HAP-1 (cell line): ENCODE measurements at regions not wholly inside any gene's neighbourhood (a gene's known extent, or its start where the extent isn't known, plus 50 kb on each side); places are given as distances from the start of the nearest gene placed in this dataset.

Experiments
- DNase-seq, 2 experiments: peaks; one replicate each; pipeline ENCODE4 v3.0.0-alpha.2; 2016 to 2020; ENCODE audit warnings: low spot score in 2 of 2
- H3K27me3 ChIP-seq: fragments of 250-450 bp; sonication (Bioruptor Pico); 2 replicates; pipeline ENCODE4 v1.5.1; 2020; ENCODE audit warnings: low read depth, mild to moderate bottlenecking, moderate library complexity
- H3K36me3 ChIP-seq: fragments of 250-450 bp; sonication (Bioruptor Pico); replicated peaks from 2 replicates; pipeline ENCODE4 v1.5.1; 2020; ENCODE audit warnings: mild to moderate bottlenecking
- H3K4me1 ChIP-seq: fragments of 250-450 bp; sonication (Bioruptor Pico); 2 replicates; pipeline ENCODE4 v1.5.1; 2020; ENCODE audit warnings: mild to moderate bottlenecking
- H3K4me3 ChIP-seq: fragments of 250-450 bp; sonication (Bioruptor Pico); 2 replicates; pipeline ENCODE4 v1.5.1; 2020; ENCODE audit warnings: mild to moderate bottlenecking, moderate library complexity
- H3K9me3 ChIP-seq: fragments of 250-450 bp; sonication (Bioruptor Pico); 2 replicates; pipeline ENCODE4 v1.5.1; 2020; ENCODE audit warnings: mild to moderate bottlenecking, moderate library complexity
- in situ Hi-C: fragments of 300-500 bp; cut with MboI; formaldehyde crosslinking; loops from 3 replicates; pipeline ENCODE4 v1.14.3; 2020; ENCODE audit warnings: low sequenced_read_pairs, inconsistent platforms, mixed read lengths

DNA sequence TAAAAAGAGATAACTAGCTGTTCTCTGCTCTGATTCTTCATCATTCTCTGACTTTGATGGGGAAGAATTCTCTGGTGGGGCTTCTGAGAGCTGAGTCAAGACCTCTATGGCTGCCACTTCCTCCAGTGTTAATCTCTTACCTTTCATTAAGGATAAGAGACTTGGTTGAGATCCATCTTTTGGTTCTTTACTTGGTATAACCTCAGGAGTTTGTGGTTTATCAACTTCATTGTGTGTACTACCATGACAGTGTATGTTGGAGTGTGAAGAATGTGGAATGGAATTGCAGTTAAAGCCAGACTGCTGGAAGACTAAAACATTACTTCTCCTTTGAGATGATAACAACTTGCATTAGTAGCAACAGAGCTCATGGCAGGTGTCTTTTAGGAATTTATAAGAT, 222.0 kb downstream of the SLITRK5 start:
- no peaks in the 10 kb centered on the region for H3K36me3 ChIP-seq
- in situ Hi-C loops = no loop called here
- DNase-seq = no peak
- no peak overlapping the region for H3K4me3 ChIP-seq
- H3K9me3 ChIP-seq = no peaks in the 10 kb centered on the region
- H3K4me1 ChIP-seq = no peaks in the 10 kb centered on the region
- no peaks in the 10 kb centered on the region for H3K27me3 ChIP-seq

DNA sequence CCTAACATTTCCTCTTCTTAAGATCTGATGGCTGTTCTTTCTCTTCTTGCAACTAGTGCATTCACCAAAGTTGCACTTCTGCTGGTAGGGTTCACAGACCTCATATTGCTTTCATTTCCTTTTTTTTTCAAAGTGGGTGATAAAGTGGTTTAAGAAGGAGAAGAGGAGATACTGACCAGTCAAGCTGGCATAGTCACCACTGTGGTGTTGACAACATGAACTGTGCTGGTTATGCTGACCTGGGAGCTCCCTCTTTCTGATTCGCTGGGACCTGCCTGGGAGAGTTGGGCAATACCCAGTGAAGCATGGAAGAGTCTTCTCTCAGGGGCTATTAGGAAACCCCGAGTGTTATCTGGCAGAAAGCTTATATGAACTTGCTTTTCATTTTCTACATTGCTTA, 222.9 kb downstream of the SLITRK5 start:
- Histone ChIP-seq H3K36me3 (no peaks in the 10 kb centered on the region), H3K4me3 (no peak overlapping the region), H3K4me1 (no peaks in the 10 kb centered on the region), H3K27me3 (no peaks in the 10 kb centered on the region), H3K9me3 (no peaks in the 10 kb centered on the region)
- no peak for DNase-seq
- in situ Hi-C loops = no loop called here

DNA sequence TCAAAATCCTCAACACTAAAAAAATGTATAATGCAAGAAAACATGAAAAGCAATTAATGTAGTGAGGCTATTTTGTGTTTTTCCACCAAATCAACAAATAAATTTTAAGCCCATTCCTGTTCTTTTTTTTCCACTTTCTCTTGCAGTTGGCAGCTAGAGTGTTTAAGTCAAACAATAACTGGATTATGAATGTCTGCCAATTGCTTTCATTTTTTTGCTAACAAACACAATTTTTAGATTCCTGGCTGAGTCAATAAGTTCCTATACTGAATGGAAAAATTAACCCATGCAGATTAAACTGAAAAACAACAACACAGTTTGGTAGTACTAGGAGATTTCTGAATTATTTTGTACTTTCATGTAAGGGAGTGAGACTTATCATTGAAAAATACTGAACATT, 232.4 kb downstream of the SLITRK5 start:
- in situ Hi-C loops = no loop called here
- H3K4me1 ChIP-seq = no peaks in the 10 kb centered on the region
- DNase-seq = no peak

DNA sequence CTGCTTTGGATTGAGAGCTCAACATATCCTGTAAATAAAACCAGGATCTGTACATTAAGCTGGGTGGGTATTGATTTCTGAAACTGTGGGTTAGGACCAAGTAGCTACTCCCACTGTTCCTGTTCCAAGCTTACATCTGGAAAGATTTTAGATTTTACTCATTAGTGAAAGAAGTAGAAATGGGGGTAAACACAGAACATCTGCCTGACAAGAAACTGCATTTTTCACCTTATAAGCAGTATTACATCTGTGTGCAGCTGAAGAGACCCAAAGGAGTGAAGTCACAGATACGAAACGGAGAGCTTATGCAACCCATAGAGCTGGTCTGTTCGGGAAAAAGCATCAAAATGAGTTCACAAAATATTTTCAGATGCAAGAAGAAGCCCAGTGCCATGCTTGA, 235.2 kb downstream of the SLITRK5 start:
- no peaks in the 10 kb centered on the region for H3K4me1 ChIP-seq
- H3K27me3 ChIP-seq = no peaks in the 10 kb centered on the region
- H3K36me3 ChIP-seq = no peaks in the 10 kb centered on the region
- no peaks in the 10 kb centered on the region for H3K9me3 ChIP-seq
- DNase-seq = no peak
- in situ Hi-C loops = no loop called here
- no peak overlapping the region for H3K4me3 ChIP-seq

More for the DNA sequence above, 232.4 kb downstream of the SLITRK5 start:
- Histone ChIP-seq H3K27me3 (no peaks in the 10 kb centered on the region), H3K9me3 (no peaks in the 10 kb centered on the region), H3K36me3 (no peaks in the 10 kb centered on the region), H3K4me3 (no peak overlapping the region)

DNA sequence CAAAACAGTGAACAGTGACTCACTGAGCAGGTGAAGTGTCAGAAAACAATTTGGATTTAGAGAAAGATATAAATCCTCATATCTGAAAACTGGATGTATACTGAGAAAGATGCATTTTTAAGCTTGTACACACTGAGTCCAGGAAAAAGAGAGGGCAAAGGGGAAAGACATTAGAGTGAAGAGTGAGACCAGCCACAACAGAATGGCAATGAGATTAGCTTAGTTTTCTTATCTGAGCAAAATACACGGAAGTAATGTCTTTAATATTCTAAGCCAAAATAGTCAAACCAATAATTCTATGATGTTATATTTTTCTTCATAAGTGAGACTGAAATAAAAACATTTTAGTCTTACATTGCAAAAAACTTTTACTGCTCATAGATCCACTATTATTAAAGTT, 236.0 kb downstream of the SLITRK5 start:
- Histone ChIP-seq H3K4me1 (no peaks in the 10 kb centered on the region), H3K36me3 (no peaks in the 10 kb centered on the region), H3K4me3 (no peak overlapping the region), H3K27me3 (no peaks in the 10 kb centered on the region), H3K9me3 (no peaks in the 10 kb centered on the region)
- in situ Hi-C loops = no loop called here
- DNase-seq = no peak

DNA sequence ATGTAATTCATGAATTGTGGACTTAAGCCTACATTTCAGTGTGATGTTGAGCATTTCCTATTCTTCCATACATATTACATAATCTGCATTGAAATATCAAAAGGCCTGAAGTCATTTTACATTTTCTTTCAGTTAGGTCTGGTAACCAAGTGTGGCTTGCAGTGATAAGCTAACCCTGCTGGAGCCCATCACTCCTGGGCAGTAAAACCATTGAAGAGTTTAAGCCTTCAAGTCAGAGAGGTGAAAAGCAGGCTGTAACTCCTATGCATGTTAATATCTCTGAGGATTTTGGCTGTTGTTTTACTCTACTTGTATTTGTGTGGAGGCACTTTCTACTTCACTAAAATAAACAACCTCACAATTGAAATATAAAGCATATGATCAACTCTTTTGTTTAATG, 248.8 kb downstream of the SLITRK5 start:
- in situ Hi-C loops = no loop called here
- DNase-seq = no peak

DNA sequence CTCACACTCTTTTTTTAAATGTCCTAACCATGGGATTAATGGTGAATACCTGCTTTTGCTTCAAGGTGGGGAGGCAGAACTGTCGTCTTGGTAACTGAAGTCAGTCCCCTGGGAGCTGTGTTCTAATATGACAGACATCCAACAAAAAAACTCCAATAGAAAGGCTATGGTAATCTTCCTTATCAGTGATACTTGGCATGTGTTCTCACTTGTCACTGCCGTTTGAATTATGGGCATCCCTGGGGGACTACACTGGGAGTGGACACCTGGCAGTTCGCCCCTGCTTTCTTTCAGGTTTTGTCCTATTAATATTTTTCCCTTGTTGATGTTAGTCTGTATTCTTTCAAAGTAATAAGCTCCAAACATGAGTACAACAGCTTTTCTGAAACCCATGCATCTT, 252.6 kb downstream of the SLITRK5 start:
- no peaks in the 10 kb centered on the region for H3K36me3 ChIP-seq
- H3K27me3 ChIP-seq = no peaks in the 10 kb centered on the region
- in situ Hi-C loops = no loop called here
- no peaks in the 10 kb centered on the region for H3K4me1 ChIP-seq
- no peak for DNase-seq
- no peaks in the 10 kb centered on the region for H3K9me3 ChIP-seq
- no peak overlapping the region for H3K4me3 ChIP-seq

More for the DNA sequence above, 248.8 kb downstream of the SLITRK5 start:
- Histone ChIP-seq H3K4me3 (no peak overlapping the region), H3K4me1 (no peaks in the 10 kb centered on the region), H3K9me3 (no peaks in the 10 kb centered on the region), H3K27me3 (no peaks in the 10 kb centered on the region), H3K36me3 (no peaks in the 10 kb centered on the region)

DNA sequence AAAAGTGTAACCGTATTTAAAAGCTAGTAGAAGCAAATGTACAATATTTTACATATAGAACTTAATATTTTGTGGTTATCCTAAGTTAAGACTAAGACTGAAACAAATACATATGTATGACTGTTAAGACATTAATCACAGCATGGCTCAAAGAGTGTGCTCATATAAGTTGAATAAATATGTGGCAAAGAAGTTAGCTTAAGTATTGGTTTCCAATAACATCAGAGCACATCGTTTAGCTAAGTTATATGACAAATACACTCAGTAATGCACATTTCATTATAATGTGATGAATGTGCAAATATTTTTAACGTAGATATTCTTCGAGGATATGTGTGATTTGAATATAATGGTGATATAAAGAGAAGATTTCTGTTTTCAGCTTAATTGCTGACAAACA, 253.8 kb downstream of the SLITRK5 start:
- no peaks in the 10 kb centered on the region for H3K36me3 ChIP-seq
- DNase-seq = no peak
- no peaks in the 10 kb centered on the region for H3K4me1 ChIP-seq
- H3K9me3 ChIP-seq = no peaks in the 10 kb centered on the region
- in situ Hi-C loops = no loop called here
- no peaks in the 10 kb centered on the region for H3K27me3 ChIP-seq
- no peak overlapping the region for H3K4me3 ChIP-seq

DNA sequence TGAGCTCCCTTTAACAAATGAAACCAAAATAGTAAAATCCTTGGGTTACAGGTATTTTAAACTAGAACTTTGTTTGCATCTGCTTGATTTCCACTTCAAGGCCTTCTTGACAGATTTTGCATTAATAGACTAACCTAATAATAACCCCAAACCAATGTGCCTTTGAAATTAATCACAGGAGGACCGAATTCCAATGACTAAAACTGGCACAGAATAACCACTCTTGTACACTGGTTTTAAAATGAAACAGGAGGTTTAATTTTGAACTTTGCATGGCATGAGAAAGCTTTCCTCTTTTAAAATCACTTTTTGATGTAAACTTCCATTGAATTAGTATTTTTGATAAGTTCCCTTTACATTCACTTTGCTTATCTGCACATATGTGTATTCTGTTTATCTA, 269.6 kb downstream of the SLITRK5 start:
- in situ Hi-C loops = no loop called here
- no peaks in the 10 kb centered on the region for H3K27me3 ChIP-seq
- no peak overlapping the region for H3K4me3 ChIP-seq
- H3K36me3 ChIP-seq = no peaks in the 10 kb centered on the region
- no peaks in the 10 kb centered on the region for H3K4me1 ChIP-seq
- no peak for DNase-seq
- no peaks in the 10 kb centered on the region for H3K9me3 ChIP-seq

DNA sequence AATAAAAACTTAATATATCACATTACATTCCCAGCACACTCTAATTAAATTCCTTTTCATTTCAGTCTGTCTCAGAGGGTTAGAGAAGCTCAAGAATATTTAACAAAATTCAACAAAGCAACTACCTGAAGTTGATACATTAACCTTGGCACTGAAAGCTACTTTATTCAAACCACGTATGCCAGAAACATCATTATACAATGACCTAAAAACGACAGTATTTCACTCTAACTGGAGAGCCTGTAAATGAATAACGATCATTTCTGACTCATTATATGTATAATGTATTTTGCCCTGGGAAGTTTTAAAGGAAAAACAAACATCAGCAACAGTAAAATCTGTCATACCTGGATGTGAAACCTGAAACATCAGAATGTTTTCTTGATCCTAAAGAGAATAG, 270.1 kb downstream of the SLITRK5 start:
- H3K4me1 ChIP-seq = no peaks in the 10 kb centered on the region
- no peak overlapping the region for H3K4me3 ChIP-seq
- no peaks in the 10 kb centered on the region for H3K27me3 ChIP-seq
- no peaks in the 10 kb centered on the region for H3K9me3 ChIP-seq
- H3K36me3 ChIP-seq = no peaks in the 10 kb centered on the region
- in situ Hi-C loops = no loop called here
- DNase-seq = no peak

DNA sequence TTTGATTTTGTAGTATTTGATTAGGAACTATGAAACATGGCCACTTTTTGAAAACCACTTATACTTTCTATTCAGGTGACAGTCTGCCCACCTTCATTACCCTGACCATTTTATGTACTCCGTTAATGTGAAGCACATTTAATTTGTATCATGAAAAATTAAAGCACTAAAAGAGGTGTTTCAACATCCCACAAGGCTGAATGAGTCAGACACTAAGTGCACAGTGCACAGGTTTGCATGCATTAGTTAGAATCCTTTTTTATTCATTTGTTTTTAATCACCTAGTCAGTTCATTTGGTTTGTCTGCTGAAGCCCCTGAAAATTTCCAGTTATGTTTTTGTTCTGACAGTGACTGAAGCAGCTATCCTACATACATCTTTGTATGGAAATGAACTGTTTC, 271.0 kb downstream of the SLITRK5 start:
- H3K9me3 ChIP-seq = no peaks in the 10 kb centered on the region
- H3K27me3 ChIP-seq = no peaks in the 10 kb centered on the region
- in situ Hi-C loops = no loop called here
- no peaks in the 10 kb centered on the region for H3K4me1 ChIP-seq
- no peak overlapping the region for H3K4me3 ChIP-seq
- H3K36me3 ChIP-seq = no peaks in the 10 kb centered on the region
- no peak for DNase-seq

DNA sequence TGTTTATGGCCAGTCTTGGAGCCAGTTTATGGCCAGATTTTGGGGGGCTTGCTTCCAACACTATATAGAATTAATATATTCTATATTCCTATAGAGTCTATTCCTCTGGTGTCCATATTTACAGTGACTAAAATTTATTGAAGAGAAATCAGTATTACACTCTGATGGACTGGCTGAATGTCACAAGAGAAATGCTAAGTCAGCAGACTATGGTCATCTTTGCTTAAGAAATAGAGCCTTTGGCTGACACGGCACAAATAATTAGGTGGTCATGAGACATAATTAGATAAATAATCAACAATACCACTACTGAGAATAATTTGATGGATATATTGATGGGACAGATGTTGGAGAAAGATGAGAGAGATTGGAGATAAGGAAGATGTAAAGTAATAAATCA, 272.9 kb downstream of the SLITRK5 start:
- Histone ChIP-seq H3K9me3 (no peaks in the 10 kb centered on the region), H3K27me3 (no peaks in the 10 kb centered on the region), H3K4me3 (no peak overlapping the region), H3K4me1 (no peaks in the 10 kb centered on the region), H3K36me3 (no peaks in the 10 kb centered on the region)
- DNase-seq = no peak
- in situ Hi-C loops = no loop called here

DNA sequence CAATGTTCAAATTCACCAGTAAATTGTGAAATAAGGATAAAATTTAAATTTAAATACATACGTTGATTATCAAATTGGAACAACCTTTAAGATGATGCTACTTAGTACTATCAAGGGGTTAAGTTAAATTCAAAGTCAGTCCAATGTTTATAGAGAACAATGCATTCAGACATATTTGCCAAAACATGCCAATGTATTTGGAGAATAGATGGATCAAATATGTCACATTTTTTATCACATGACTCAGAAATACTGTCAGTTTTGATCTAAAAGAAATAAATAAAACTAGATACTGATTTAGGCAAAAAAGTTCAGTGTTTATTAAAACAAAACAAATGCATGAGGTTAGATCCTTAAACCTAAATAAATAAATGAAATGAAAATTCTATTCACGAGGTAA, 281.2 kb downstream of the SLITRK5 start:
- Histone ChIP-seq H3K9me3 (no peaks in the 10 kb centered on the region), H3K36me3 (no peaks in the 10 kb centered on the region), H3K4me1 (no peaks in the 10 kb centered on the region), H3K4me3 (no peak overlapping the region), H3K27me3 (no peaks in the 10 kb centered on the region)
- no peak for DNase-seq
- in situ Hi-C loops = no loop called here

DNA sequence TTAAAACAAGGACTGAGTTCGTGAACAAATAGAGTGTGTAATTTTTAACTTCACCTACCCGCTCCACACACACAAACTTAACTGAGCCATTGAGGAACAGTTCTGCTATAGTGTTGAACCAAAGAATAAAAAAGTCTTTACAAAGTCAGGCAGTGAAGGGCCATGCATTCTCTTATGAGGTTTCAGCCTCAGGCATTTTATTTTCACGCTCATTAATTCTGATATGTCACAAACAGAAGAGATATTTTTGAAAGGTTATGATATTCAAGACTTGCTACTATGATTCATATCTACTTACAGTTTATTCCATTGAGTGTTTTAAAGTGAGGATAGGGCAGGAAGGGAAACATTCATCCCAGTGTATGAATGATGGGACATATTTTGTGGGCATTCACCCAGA, 282.2 kb downstream of the SLITRK5 start:
- no peaks in the 10 kb centered on the region for H3K27me3 ChIP-seq
- H3K4me3 ChIP-seq = no peak overlapping the region
- no peaks in the 10 kb centered on the region for H3K9me3 ChIP-seq
- H3K4me1 ChIP-seq = no peaks in the 10 kb centered on the region
- in situ Hi-C loops = no loop called here
- H3K36me3 ChIP-seq = no peaks in the 10 kb centered on the region
- no peak for DNase-seq

DNA sequence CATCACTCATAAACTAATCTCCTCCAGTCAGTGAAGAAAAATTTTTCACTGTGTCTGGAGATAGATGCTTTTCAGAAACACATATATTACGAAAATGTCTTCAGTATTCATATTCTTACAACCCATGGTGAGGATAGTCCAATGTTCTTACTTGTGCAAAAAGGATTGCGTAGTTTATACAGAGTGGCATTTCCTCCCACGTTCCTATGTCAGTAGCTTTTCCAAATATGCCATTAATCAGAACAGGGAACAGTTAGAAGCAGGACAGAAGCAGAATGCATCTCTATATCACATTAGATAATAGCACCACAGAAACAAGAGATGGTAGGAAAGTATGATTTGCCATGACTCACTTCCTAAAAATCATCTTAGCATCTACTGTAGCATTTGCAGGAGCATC, 282.9 kb downstream of the SLITRK5 start:
- no peaks in the 10 kb centered on the region for H3K27me3 ChIP-seq
- H3K4me3 ChIP-seq = no peak overlapping the region
- H3K9me3 ChIP-seq = no peaks in the 10 kb centered on the region
- H3K36me3 ChIP-seq = no peaks in the 10 kb centered on the region
- DNase-seq = no peak
- H3K4me1 ChIP-seq = no peaks in the 10 kb centered on the region
- in situ Hi-C loops = no loop called here
